NCI-H2107 treated with DMSO at 0.1 percent for 48 hours (cell line): ENCODE measurements at regions not wholly inside any gene's neighbourhood (a gene's known extent, or its start where the extent isn't known, plus 50 kb on each side); places are given as distances from the start of the nearest gene placed in this dataset.
"Not testable (repeated sequence)": the region's sequence is repeated elsewhere in the genome, so short reads cannot be mapped to it uniquely, and the experiment has no call there.

Experiments used
- DNase-seq: peaks from one replicate; lab custom pipeline; 2025; ENCODE audit not compliant: unreplicated experiment; lab: John Stamatoyannopoulos, UW

DNA sequence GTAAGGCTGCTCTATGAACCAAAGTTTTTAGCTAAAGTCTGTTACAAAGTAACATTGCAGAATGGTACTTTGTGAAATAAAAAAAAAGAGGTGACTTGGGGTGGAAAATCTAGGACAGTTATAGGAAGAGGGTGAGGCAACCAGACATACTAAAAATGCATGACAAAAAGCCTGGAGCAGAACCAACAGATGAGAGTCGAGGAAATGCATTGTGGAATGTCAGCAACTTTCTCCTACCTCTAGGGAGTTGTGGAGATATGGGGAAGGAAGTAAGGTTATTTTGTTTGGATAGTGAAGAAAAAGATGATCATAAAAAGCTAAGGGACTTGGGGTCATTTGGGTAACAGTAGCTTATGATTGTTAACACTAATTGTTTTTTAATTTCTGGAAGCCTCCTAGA is 295.6 kb downstream of the S1PR1 start:
- no peak for DNase-seq

GRCh38 chr1:101540161-101540560 is 303.3 kb downstream of the S1PR1 start:
- DNase-seq: no peak

DNA sequence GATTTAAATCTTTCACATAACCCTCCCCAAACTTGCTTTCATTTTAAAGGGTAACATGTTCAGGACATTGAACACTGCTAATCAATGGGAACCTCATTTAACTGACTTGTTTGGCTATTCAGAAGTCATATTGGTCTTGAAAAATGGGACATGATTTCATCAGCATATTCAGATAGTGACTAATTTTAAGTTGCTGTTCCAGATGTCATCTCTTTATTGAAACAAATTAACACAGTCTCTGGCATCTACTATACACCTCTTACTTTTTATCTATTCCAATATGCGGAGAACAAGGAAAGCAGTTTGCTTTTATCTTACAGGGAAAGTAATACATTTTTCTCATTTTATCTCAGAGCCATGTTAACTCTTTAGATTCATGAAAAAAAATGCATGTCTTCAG is 310.1 kb downstream of the S1PR1 start:
- DNase-seq: no peak

GRCh38 chr1:101547357-101547756 is 310.5 kb downstream of the S1PR1 start:
- no peak for DNase-seq

DNA sequence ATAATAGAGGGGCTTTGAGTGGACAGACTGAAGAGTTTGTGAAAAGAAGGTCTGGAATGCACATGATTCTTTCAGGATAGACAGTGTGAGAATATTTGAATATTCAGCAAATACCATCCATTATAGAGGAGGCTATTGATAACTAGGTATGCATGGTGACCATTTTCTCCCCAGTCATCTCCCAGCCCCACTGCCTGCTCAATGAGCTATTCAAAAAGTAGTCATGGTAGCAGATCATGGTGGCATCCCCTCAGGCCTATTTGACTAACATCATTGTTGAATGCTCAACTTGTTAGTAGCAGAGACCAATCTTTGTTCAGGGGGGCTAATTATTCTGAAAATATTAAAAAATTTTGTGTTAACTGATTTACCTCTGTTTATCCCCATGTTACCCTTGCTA is 311.6 kb downstream of the S1PR1 start:
- DNase-seq: no peak

GRCh38 chr1:101550581-101550980 is 313.8 kb downstream of the S1PR1 start:
- no peak for DNase-seq

DNA sequence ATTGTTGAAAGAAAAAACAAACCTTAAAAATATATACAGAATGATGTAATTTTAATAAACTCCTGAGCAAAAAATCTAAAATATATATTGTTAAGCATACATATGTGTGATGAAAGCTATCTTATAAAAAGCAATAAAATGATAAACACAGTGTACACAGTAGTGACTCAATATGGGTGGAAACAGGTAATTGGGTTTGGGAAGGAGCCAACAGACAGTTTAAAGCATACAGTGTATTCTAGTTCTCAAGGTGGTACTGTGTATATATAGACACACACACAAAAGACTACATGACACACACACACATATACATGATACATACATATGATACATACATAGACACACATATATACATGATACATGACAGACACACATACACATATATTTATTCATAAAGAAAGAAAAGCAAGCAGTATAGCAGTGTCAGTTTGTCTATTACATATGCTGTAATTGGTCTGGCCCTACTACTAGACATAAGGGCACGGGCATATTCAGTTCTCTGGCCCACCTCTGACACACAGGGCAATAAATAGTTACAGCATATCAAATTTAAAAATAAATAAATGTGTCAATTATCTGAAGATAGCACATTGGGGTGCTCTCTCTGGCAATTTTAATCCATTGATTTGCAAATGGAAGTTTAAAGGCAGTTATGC is 330.2 kb downstream of the S1PR1 start:
- no peak for DNase-seq

GRCh38 chr1:101567582-101568189 is 330.9 kb downstream of the S1PR1 start:
- peak; percentile 54 for DNase-seq

GRCh38 chr1:101587741-101588140 is 350.9 kb downstream of the S1PR1 start:
- no peak for DNase-seq

- no peak for DNase-seq
These were observed 351.9 kb downstream of the S1PR1 start for GRCh38 chr1:101588677-101589076.

- DNase-seq: peak; percentile 87
These were observed 356.0 kb downstream of the S1PR1 start for GRCh38 chr1:101592845-101593244.

GRCh38 chr1:101595881-101596374 is 359.1 kb downstream of the S1PR1 start:
- no peak for DNase-seq

- not testable (repeated sequence) for DNase-seq
These were observed 363.8 kb downstream of the S1PR1 start for GRCh38 chr1:101600615-101601014.

- DNase-seq: no peak
These were observed 366.9 kb downstream of the S1PR1 start for GRCh38 chr1:101603726-101604125.

DNA sequence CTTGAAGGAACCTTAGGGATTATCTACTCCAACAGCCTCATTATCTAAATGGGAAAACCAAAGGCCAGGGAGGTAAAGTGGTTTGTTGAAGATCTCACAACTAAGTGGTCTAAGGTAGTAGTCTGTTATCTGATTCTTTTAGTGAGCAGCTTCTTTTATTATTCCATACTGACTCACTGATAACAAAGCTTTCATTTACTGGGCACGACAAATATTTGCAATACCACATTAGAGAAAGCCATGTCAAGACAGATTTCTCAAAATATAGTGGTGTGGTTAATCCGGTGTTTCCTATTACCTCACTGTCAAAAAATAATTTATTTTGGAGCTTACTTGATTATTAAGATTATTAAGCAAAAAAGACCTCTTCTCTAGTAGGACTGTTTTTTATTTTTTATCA is 369.1 kb downstream of the S1PR1 start:
- DNase-seq: no peak

DNA sequence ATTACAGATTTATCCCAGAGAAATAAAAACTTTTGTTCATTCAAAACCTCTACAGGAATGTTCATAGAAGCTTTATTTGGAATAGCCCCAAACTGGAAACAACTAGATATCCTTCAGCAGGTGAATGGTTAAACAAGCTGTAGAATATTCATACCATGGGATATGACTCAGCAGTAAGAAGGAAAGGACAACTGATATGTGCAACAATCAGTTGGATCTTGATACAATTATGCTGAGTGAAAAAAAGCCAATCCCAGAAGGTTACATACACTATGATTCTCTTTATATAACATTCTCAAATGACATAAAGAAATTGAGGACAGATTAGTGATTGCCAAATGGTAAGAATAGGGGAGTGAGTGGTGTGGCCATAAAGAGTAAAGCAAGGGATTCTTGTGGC is 376.7 kb downstream of the S1PR1 start:
- DNase-seq: no peak

DNA sequence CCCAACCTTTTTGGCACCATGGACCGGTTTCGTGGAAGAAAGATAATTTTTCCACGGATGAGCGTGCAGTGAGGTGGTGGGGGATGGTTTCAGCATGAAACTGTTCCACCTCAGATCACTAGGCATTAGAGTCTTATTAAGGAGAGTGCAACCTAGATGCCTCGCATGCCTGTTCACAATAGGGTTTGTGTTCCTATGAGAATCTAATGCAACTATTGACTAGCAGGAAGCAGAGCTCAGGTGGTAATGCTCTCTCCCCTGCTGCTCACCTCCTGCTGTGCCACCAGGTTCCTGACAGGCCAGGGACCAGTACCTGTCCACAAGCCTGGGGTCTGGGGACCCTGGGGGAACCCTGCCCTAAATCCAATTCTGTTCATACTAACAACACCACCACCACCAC is 377.8 kb downstream of the OLFM3 start:
- DNase-seq: no peak

DNA sequence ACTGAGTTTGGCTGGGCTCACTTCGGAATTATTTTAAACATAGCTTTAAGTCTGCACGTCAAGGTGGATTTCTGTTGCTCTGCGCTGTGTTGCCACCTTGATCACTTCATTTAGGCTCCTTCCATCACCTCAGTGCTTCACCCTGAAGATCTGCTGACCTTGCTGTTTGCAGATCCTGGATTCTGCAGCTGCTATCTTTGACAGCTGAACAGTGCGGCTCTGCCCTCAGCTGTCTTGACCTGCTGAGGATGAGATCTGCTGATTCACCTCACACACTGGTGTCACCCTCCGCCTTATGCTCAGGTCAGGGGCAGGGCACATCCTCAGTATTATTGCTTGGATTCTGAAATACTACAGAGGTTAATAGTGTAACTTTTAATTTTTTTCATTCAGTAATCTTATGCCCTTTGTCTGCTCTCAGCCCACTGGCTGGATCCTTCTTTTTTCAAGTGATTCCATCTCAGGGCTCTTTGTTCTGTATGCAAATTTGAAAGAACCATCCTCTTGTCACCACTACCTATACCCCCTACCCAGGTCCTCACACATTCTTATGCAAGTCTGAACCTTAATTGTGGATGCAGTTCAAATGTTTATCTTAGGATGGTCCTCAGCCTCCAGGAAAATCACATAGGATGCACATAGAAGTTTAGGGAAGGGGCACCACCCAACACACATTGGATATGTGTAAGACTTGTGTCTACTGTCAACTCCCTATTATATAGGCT is 364.0 kb downstream of the OLFM3 start:
- DNase-seq: no peak

DNA sequence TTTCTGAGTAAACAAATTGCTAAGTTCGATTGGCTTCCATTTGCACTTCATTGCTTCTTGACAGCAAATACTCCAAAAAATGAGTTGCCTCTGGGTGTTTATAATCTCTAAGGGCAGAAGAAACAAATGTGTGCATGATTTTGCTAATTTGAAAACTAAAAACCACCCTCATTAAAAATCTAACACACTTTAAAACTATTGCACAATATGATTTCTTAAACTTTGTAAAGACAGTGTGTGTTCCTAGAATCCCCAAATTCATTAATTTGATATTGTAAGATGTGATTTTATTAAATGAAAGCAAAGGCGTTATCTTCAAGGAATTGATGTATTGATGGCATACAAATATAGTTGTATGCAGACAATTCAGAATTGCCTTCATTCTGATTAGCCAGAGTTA is 350.9 kb downstream of the OLFM3 start:
- no peak for DNase-seq

DNA sequence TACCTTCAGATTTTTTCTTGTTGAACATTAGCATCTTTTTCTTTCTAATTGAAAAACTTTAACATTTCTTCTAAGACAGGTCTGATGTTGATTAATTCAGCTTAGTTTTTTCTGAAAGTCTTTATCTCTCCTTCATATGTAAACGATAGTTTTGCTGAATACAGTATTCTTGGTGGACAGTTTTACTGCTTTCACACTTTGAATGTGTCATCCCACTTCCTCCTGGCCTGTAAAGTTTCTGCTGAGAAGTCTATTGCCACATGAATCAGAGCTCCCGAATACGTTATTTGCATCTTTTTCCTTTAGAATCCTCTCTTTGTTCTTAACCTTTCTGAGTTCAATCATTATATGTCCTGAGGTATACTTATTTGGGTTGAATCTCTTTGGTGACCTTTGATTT is 344.2 kb downstream of the OLFM3 start:
- DNase-seq: no peak

DNA sequence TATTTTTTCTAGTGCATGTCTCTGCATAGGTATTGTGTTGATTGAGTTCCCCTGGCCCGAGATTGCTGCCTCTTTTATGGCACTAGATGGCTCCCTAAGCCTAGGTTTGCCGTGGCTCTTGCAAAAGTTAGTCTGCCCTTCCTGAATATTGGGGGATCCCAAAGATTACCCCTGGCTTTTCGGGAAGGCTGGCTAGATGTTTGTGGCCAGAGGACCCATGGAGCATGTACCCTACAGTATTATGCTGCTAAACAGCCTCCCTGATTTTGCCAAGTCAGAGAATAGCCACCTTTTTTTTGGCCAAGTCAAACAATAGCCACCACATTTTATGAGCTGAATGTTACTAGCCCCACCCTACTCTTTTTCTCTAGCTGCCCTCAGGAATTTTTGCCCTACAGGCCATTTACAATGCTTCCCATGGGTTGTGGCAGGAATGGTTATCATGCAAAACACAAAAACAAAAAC is 343.2 kb downstream of the OLFM3 start:
- DNase-seq: peak; percentile 8

DNA sequence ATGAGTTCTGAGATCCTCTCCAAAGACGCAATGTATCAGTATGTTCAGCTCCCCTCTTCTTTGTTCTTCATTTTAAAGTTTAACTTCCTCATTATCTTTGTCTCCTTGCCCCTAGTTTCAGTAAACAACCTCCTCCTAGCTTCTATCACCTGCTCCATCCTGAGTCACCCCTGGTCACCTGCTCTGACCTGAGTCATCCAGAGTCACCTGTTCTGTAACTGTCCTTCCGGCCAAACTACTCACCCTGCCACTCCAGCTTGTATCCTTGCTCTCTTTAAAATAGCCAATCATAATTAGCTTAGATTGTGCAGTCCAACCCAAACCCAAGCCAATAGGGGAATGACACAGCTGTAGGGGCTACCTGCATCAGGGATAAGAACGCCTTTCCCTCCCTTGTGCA is 332.0 kb downstream of the OLFM3 start:
- no peak for DNase-seq
